Heart right ventricle (tissue), 16 donors: ENCODE measurements at regions not wholly inside any gene's neighbourhood (a gene's known extent, or its start where the extent isn't known, plus 50 kb on each side); places are given as distances from the start of the nearest gene placed in this dataset.

ENCODE experiments used
- ATAC-seq, 8 donors: fragments of 200-7000 bp; cut with Tn5 transposase; one replicate each; pipeline ENCODE4 v1.9.1; 2020; ENCODE audit warnings: mild to moderate bottlenecking in 8 of 8, moderate library complexity in 8 of 8, moderate number of reproducible peaks in 1 of 8
- DNase-seq, 2 donors: peaks; one replicate each; pipeline ENCODE4 v3.0.0-alpha.2; 2020
- H3K27ac ChIP-seq, 10 donors: fragments of 200-600 bp; sonication (generic) in 2 of 10; one replicate each; pipeline versions ENCODE4 v1.5.0 to v1.8.0; 2020 to 2022; ENCODE audit warnings: mild to moderate bottlenecking in 3 of 10
- H3K27me3 ChIP-seq, 7 donors: fragments of 200-600 bp; one replicate each; pipeline ENCODE4 v1.8.0; 2021 to 2022; ENCODE audit warnings: mild to moderate bottlenecking in 2 of 7
- H3K36me3 ChIP-seq, 9 donors: fragments of 200-600 bp; sonication (generic) in 1 of 9; one replicate each; pipeline versions ENCODE4 v1.5.0 to v1.8.0; 2020 to 2022; ENCODE audit warnings: mild to moderate bottlenecking in 2 of 9
- H3K4me1 ChIP-seq, 9 donors: fragments of 200-600 bp; sonication (generic) in 1 of 9; one replicate each; pipeline versions ENCODE4 v1.5.0 to v1.8.0; 2020 to 2022; ENCODE audit warnings: mild to moderate bottlenecking in 4 of 9
- H3K4me3 ChIP-seq, 10 donors: fragments of 200-600 bp; sonication (generic) in 2 of 10; one replicate each; pipeline versions ENCODE4 v1.5.0 to v1.8.0; 2020 to 2022; ENCODE audit warnings: mild to moderate bottlenecking in 7 of 10, moderate library complexity in 2 of 10
- H3K9me3 ChIP-seq, 11 donors: fragments of 200-600 bp in 10 of 11; sonication (generic) in 2 of 11; one replicate each; pipeline versions ENCODE4 v1.5.0 to v1.8.0; 2013 to 2022; ENCODE audit warnings: mild to moderate bottlenecking in 2 of 11, control low read depth in 1 of 11, moderate library complexity in 1 of 11
- CTCF ChIP-seq, 9 donors: fragments of 200-600 bp; sonication (generic) in 2 of 9; IDR thresholded peaks; one replicate each; pipeline versions ENCODE4 v1.5.0 to v1.8.0; 2021 to 2022; ENCODE audit warnings: antibody characterized with exemption in 9 of 9, mild to moderate bottlenecking in 5 of 9, moderate library complexity in 1 of 9
- WGBS, 2 donors: extraction: QIAGEN DNeasy Blood & Tissue Kit; methylation state at CpG; one replicate each; pipeline ENCODE4 v1.1.7; 2013; ENCODE audit warnings: inconsistent platforms in 1 of 2; 5-methylcytosine and 5-hydroxymethylcytosine counted together
- intact Hi-C, 10 donors: fragments of 100-400 bp; cut with DNase I; formaldehyde crosslinking; loops; one replicate each; pipeline versions ENCODE4 v1.11.1 to v1.14.2; 2022
- donor health status: Arrhythmogenic right ventricular cardiomyopathy.
- donor health status: ischemic (EF 13 %, LVEDD 7.1; RV severe dilation, severe dysfunction).
- donor health status: healthy with polysubstance abuse.
- donor health status: DM: no; HTN: yes; CAD: no.
- donor health status: DM: no; HTN: no; CAD: no.
- donor health status: ischemic (EF 25% LVEDD 6.9; RV normal size, moderate dysfunction).
- donor health status: ischemic (EF 25% LVEDD 5.7; RV mildly dilated, moderate dysfunction).
- donor health status: healthy.
- donor health status: DM: yes; HTN: yes; CAD: no.
- donor health status: Ischemic cardiomyopathy.
- donor health status: ischemic (EF 35%, LVEDD 5.7; RV mildly dilated, moderate dysfunction).
- donor health status: nonischemic (EF 11% LVEDD 7.7; RV severe dilation, severe dysfunction).
- donor health status: DM: yes; HTN: yes; CAD: no.
- donor health status: PGD.
- donor health status: ischemic (EF 29% LVEDD 5.4; RV normal size, mild dysfunction).
- donor health status: nonischemic (EF 23%, LVEDD 6.1; RV moderate dilation, normal function).

GRCh38 chr1:239956263-239956662 lies 135.4 kb upstream of the FMN2 start:
- Histone ChIP-seq H3K27me3 (peaks cover 0 to 55% (median 17%) of the 10 kb centered on the region in 7 donors), H3K36me3 (no peaks in the 10 kb centered on the region), H3K4me3 (no peak overlapping the region), H3K9me3 (no peaks in the 10 kb centered on the region), H3K4me1 (no peaks in the 10 kb centered on the region), H3K27ac (no peak overlapping the region)
- ATAC-seq (no peak), DNase-seq (no peak)
- intact Hi-C loops, result no loop called here
- 58 to 65% methylated on average over 6 of the region's 6 CpGs for WGBS, 2 donors
- no peak for TF ChIP-seq CTCF (IDR thresholded peaks at IDR 0.05)

- 42 to 52% methylated on average over 4 of the region's 4 CpGs for WGBS, 2 donors
- intact Hi-C loops, result no loop called here
- Histone ChIP-seq H3K4me1 (no peaks in the 10 kb centered on the region), H3K27ac (no peak overlapping the region), H3K36me3 (no peaks in the 10 kb centered on the region), H3K9me3 (no peaks in the 10 kb centered on the region), H3K4me3 (no peak overlapping the region), H3K27me3 (peaks cover 0 to 61% (median 17%) of the 10 kb centered on the region in 7 donors)
- no peak for TF ChIP-seq CTCF (IDR thresholded peaks at IDR 0.05)
- ATAC-seq (no peak), DNase-seq (no peak)
Measured at GRCh38 chr1:239958063-239958462, 133.6 kb upstream of the FMN2 start.

GRCh38 chr1:239960366-239960765 lies 131.3 kb upstream of the FMN2 start:
- intact Hi-C loops, result no loop called here
- Histone ChIP-seq H3K4me3 (no peak overlapping the region), H3K9me3 (no peaks in the 10 kb centered on the region), H3K27ac (no peak overlapping the region), H3K36me3 (no peaks in the 10 kb centered on the region), H3K27me3 (peaks cover 0 to 44% (median 11%) of the 10 kb centered on the region in 7 donors), H3K4me1 (no peaks in the 10 kb centered on the region)
- no peak for TF ChIP-seq CTCF (IDR thresholded peaks at IDR 0.05)
- 72 to 90% methylated on average over 2 of the region's 2 CpGs for WGBS, 2 donors
- ATAC-seq, result no peak
- no peak for DNase-seq

- WGBS, 2 donors, result 54 to 64% methylated on average over 6 of the region's 6 CpGs
- Histone ChIP-seq H3K36me3 (no peaks in the 10 kb centered on the region), H3K27ac (no peak overlapping the region), H3K27me3 (peaks cover 0 to 29% (median 4%) of the 10 kb centered on the region in 7 donors), H3K4me3 (no peak overlapping the region), H3K9me3 (no peaks in the 10 kb centered on the region), H3K4me1 (no peaks in the 10 kb centered on the region)
- intact Hi-C loops, result no loop called here
- no peak for DNase-seq
- no peak for TF ChIP-seq CTCF (IDR thresholded peaks at IDR 0.05)
- ATAC-seq, result no peak
Measured at GRCh38 chr1:239963856-239964255, 127.8 kb upstream of the FMN2 start.
